Common myeloid progenitor, CD34-positive (primary cell): ENCODE measurements at regions not wholly inside any gene's neighbourhood (a gene's known extent, or its start where the extent isn't known, plus 50 kb on each side); places are given as distances from the start of the nearest gene placed in this dataset.

ENCODE experiments used
- CTCF ChIA-PET: fragments of 350-600 bp; sonication (Branson Sonifier 250); formaldehyde crosslinking; loops from one replicate; lab custom pipeline; 2021; ENCODE audit warnings: antibody characterized with exemption; lab: Charles Lee
- POLR2A ChIA-PET: fragments of 350-600 bp; sonication (Branson Sonifier 250); formaldehyde crosslinking; loops from one replicate; lab custom pipeline; 2021; ENCODE audit warnings: antibody characterized with exemption; lab: Charles Lee
- DNase-seq, 3 donors: peaks; one replicate each; pipeline versions ENCODE4 v3.0.0 to v3.0.0-alpha.2; 2013
- H3K27ac ChIP-seq, 2 experiments: 1 replicate in 1 of 2; 2 replicates in 1 of 2; pipeline ENCODE4 v1.7.0; 2013; ENCODE audit warnings: inconsistent platforms in 2 of 2, low read length in 2 of 2, mild to moderate bottlenecking in 2 of 2, low read depth in 1 of 2, moderate library complexity in 1 of 2; ENCODE audit not compliant: severe bottlenecking in 2 of 2, insufficient read depth in 1 of 2, poor library complexity in 1 of 2
- H3K27me3 ChIP-seq, 5 experiments: replicated peaks in 2 of 5; 1 replicate in 3 of 5; 2 replicates in 2 of 5; pipeline versions ENCODE4 v1.6.1 to v1.7.0; 2013; ENCODE audit warnings: low read length in 4 of 5, mild to moderate bottlenecking in 2 of 5, moderate library complexity in 2 of 5, inconsistent platforms in 1 of 5; ENCODE audit not compliant: insufficient read depth in 5 of 5, control insufficient read depth in 4 of 5
- H3K36me3 ChIP-seq, 4 experiments: 1 replicate in 2 of 4; 2 replicates in 2 of 4; pipeline versions ENCODE4 v1.6.1 to v1.7.0; 2013; ENCODE audit warnings: low read length in 3 of 4, control low read depth in 1 of 4, mild to moderate bottlenecking in 1 of 4; ENCODE audit not compliant: control insufficient read depth in 4 of 4, insufficient read depth in 4 of 4
- H3K4me1 ChIP-seq, 4 experiments: 1 replicate in 3 of 4; 2 replicates in 1 of 4; pipeline versions ENCODE4 v1.6.1 to v1.7.1; 2013; ENCODE audit warnings: low read length in 3 of 4, mild to moderate bottlenecking in 3 of 4, control low read depth in 1 of 4, inconsistent platforms in 1 of 4, moderate library complexity in 1 of 4; ENCODE audit not compliant: control insufficient read depth in 4 of 4, insufficient read depth in 4 of 4; ENCODE audit errors: control extremely low read depth in 1 of 4
- H3K4me3 ChIP-seq, 7 experiments: 1 replicate in 4 of 7; 2 replicates in 3 of 7; pipeline versions ENCODE4 v1.5.1 to v1.7.0; 2013; ENCODE audit warnings: mild to moderate bottlenecking in 7 of 7, low read length in 6 of 7, moderate library complexity in 6 of 7, inconsistent platforms in 2 of 7, low read depth in 2 of 7, control low read depth in 1 of 7; ENCODE audit not compliant: insufficient read depth in 4 of 7, control insufficient read depth in 1 of 7; ENCODE audit errors: extremely low read depth in 1 of 7
- H3K9me3 ChIP-seq, 5 experiments: 1 replicate in 4 of 5; 2 replicates in 1 of 5; pipeline versions ENCODE4 v1.6.1 to v1.7.1; 2013; ENCODE audit warnings: low read length in 4 of 5, mild to moderate bottlenecking in 2 of 5, inconsistent platforms in 1 of 5, low read depth in 1 of 5, moderate library complexity in 1 of 5; ENCODE audit not compliant: control insufficient read depth in 4 of 5, insufficient read depth in 2 of 5; ENCODE audit errors: control extremely low read depth in 1 of 5
- WGBS: methylation state at CpG from one replicate; pipeline ENCODE4 v1.1.5; 2013; ENCODE audit not compliant: insufficient coverage; 5-methylcytosine and 5-hydroxymethylcytosine counted together

GRCh38 chr1:194903524-194903923 lies 1704.7 kb downstream of the KCNT2 start:
- no peak for DNase-seq
- no peaks in the 10 kb centered on the region for H3K27me3 ChIP-seq
- H3K4me1 ChIP-seq, result no peaks in the 10 kb centered on the region
- POLR2A ChIA-PET, result no interaction called here
- no peak overlapping the region for H3K27ac ChIP-seq
- no peaks in the 10 kb centered on the region for H3K36me3 ChIP-seq
- no peaks in the 10 kb centered on the region for H3K9me3 ChIP-seq
- no peak overlapping the region for H3K4me3 ChIP-seq
- no CpG with 5 or more reads among the region's 4 CpGs for WGBS
- CTCF ChIA-PET, result no interaction called here

GRCh38 chr1:194889310-194889709 lies 1702.9 kb upstream of the B3GALT2 start:
- DNase-seq, result no peak
- Histone ChIP-seq H3K36me3 (no peaks in the 10 kb centered on the region), H3K4me1 (no peaks in the 10 kb centered on the region), H3K27me3 (no peaks in the 10 kb centered on the region), H3K4me3 (no peak overlapping the region), H3K27ac (no peak overlapping the region), H3K9me3 (peaks cover 0 to 7% (median 3%) of the 10 kb centered on the region in 5 experiments)
- POLR2A ChIA-PET, result no interaction called here
- CTCF ChIA-PET, result no interaction called here
- WGBS, result 100% methylated on average over 3 of the region's 3 CpGs

- CTCF ChIA-PET, result no interaction called here
These were observed 1684.4 kb upstream of the B3GALT2 start for GRCh38 chr1:194870860-194871259.

GRCh38 chr1:194866153-194866552 lies 1679.7 kb upstream of the B3GALT2 start:
- POLR2A ChIA-PET, result no interaction called here
- Histone ChIP-seq H3K4me1 (no peaks in the 10 kb centered on the region), H3K9me3 (no peaks in the 10 kb centered on the region), H3K36me3 (no peaks in the 10 kb centered on the region), H3K27ac (no peak overlapping the region), H3K27me3 (no peaks in the 10 kb centered on the region), H3K4me3 (no peak overlapping the region)
- DNase-seq, result no peak
- WGBS, result 73% methylated on average over 1 of the region's 1 CpG
- CTCF ChIA-PET, result no interaction called here

More at GRCh38 chr1:194870860-194871259, 1684.4 kb upstream of the B3GALT2 start:
- Histone ChIP-seq H3K9me3 (no peaks in the 10 kb centered on the region), H3K4me3 (no peak overlapping the region), H3K27ac (no peak overlapping the region), H3K4me1 (no peaks in the 10 kb centered on the region), H3K27me3 (no peaks in the 10 kb centered on the region), H3K36me3 (no peaks in the 10 kb centered on the region)
- peak in 1 of 3 donors; percentile 0 for DNase-seq
- POLR2A ChIA-PET, result no interaction called here
- no CpG with 5 or more reads among the region's 2 CpGs for WGBS

GRCh38 chr1:194865383-194865782 lies 1679.0 kb upstream of the B3GALT2 start:
- POLR2A ChIA-PET, result no interaction called here
- Histone ChIP-seq H3K4me3 (no peak overlapping the region), H3K27ac (no peak overlapping the region), H3K36me3 (no peaks in the 10 kb centered on the region), H3K27me3 (no peaks in the 10 kb centered on the region), H3K9me3 (no peaks in the 10 kb centered on the region), H3K4me1 (no peaks in the 10 kb centered on the region)
- DNase-seq, result no peak
- 84% methylated on average over 4 of the region's 4 CpGs for WGBS
- CTCF ChIA-PET, result no interaction called here

GRCh38 chr1:194862129-194862528 lies 1675.7 kb upstream of the B3GALT2 start:
- Histone ChIP-seq H3K9me3 (no peaks in the 10 kb centered on the region), H3K27ac (no peak overlapping the region), H3K4me3 (no peak overlapping the region), H3K27me3 (no peaks in the 10 kb centered on the region), H3K4me1 (no peaks in the 10 kb centered on the region), H3K36me3 (no peaks in the 10 kb centered on the region)
- ChIA-PET POLR2A (no interaction called here), CTCF (no interaction called here)
- no peak for DNase-seq

- no peaks in the 10 kb centered on the region for H3K4me1 ChIP-seq
- H3K36me3 ChIP-seq, result no peaks in the 10 kb centered on the region
- no peaks in the 10 kb centered on the region for H3K9me3 ChIP-seq
- CTCF ChIA-PET, result no interaction called here
- 94% methylated on average over 4 of the region's 10 CpGs for WGBS
- no peak overlapping the region for H3K4me3 ChIP-seq
- no peaks in the 10 kb centered on the region for H3K27me3 ChIP-seq
- POLR2A ChIA-PET, result no interaction called here
- no peak for DNase-seq
- peak overlapping the region in 1 of 2 experiments; percentile 25 for H3K27ac ChIP-seq
These were observed 1674.1 kb upstream of the B3GALT2 start for GRCh38 chr1:194860248-194861201.
